Adrenal gland (tissue), 9 donors: ENCODE measurements at regions not wholly inside any gene's neighbourhood (a gene's known extent, or its start where the extent isn't known, plus 50 kb on each side); places are given as distances from the start of the nearest gene placed in this dataset.

ENCODE experiments used
- DNase-seq, 7 donors: peaks; one replicate each; pipeline ENCODE4 v3.0.0-alpha.2; 2019 to 2020
- H3K27ac ChIP-seq, 5 donors: fragments of 200-600 bp; sonication (generic) in 4 of 5; 1 replicate in 3 of 5; 2 replicates in 2 of 5; pipeline versions ENCODE4 v1.5.1 to v1.8.0; 2016 to 2020; ENCODE audit warnings: mild to moderate bottlenecking in 1 of 5
- H3K27me3 ChIP-seq: fragments of 200-600 bp; 2 replicates; pipeline ENCODE4 v1.8.0; 2021
- H3K36me3 ChIP-seq, 2 donors: fragments of 200-600 bp; replicated peaks in 1 of 2; 1 replicate in 1 of 2; 2 replicates in 1 of 2; pipeline versions ENCODE4 v1.5.1 to v1.8.0; 2018 to 2022
- H3K4me1 ChIP-seq, 2 donors: fragments of 200-600 bp; replicated peaks in 1 of 2; 1 replicate in 1 of 2; 2 replicates in 1 of 2; pipeline versions ENCODE4 v1.5.1 to v1.8.0; 2018 to 2021
- H3K4me3 ChIP-seq, 4 donors: fragments of 200-600 bp; sonication (generic) in 3 of 4; one replicate each; pipeline ENCODE4 v1.5.1; 2016 to 2018
- H3K9me3 ChIP-seq, 3 donors: fragments of 200-600 bp; sonication (generic) in 1 of 3; replicated peaks in 1 of 3; 1 replicate in 2 of 3; 2 replicates in 1 of 3; pipeline versions ENCODE4 v1.5.1 to v1.8.0; 2016 to 2021
- POLR2A ChIP-seq, 2 donors: fragments of 450-650 bp; IDR thresholded peaks; one replicate each; pipeline ENCODE4 v1.6.1; 2017; ENCODE audit warnings: antibody characterized with exemption in 2 of 2, mild to moderate bottlenecking in 2 of 2, moderate library complexity in 1 of 2
- WGBS, 4 donors: extraction: QIAGEN DNeasy Blood & Tissue Kit in 2 of 4; methylation state at CpG; one replicate each; pipeline versions ENCODE4 v1.1.5 to v1.1.7; 2013 to 2017; 5-methylcytosine and 5-hydroxymethylcytosine counted together
- intact Hi-C, 2 donors: fragments of 100-400 bp; cut with DNase I; formaldehyde crosslinking; loops; one replicate each; pipeline versions ENCODE4 v1.14.1 to v1.15.0; 2022 to 2023
- TF ChIP-seq, protein P1 (sequence below), 6 experiments: fragments of 450-650 bp in 4 of 6; fragments of 200-600 bp in 2 of 6; sonication (generic) in 1 of 6; IDR thresholded peaks; 1 replicate in 5 of 6; 2 replicates in 1 of 6; pipeline versions ENCODE4 v1.5.1 to v1.8.0; 2016 to 2021; ENCODE audit warnings: antibody characterized with exemption in 6 of 6, mild to moderate bottlenecking in 2 of 6, moderate library complexity in 1 of 6
- donor health status: healthy with polysubstance abuse.
- donor health status: Bipolar disorder and iron deficiency.
- donor health status: DM: yes; HTN: yes; CAD: no.
- donor health status: DM: no; HTN: no; CAD: no.
- donor health status: DM: no; HTN: no; CAD: no.

DNA sequence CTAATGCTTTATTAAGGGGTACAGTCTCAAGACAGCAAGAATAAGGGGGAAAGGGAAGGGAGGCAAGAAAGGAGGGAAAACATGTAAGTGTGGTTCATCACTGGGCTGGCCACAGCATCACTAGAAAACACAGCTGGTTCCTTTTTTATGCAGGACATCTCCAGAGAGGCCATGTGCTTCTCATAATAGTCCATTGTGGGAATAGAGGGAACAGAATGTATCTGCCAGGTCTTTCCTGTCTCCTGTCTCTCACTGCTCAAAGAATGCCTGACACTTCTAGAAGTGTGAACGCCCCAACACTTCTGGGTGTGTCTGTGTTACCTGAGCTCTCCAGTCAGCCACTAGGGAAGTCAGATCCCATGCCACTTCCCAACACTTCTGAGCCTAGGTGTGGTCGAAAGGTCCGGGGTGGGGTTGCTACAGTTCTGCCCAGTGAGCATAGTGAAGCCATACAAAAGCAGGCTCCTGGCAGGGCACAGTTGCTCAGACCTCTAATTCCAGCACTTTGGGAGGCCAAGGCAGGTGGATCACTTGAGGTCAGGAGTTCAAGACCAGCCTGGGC, 255.6 kb upstream of the SLC30A5 start:
- 79 to 84% (median 79%) methylated on average over 2 to 3 of the region's 3 CpGs; no CpG with 5 or more reads in 1 of the 4 donors for whole genome bisulfite sequencing, 4 donors
- intact Hi-C loops: no loop called here
- DNase-seq: no peak
- Histone ChIP-seq H3K27ac (no peak overlapping the region), H3K27me3 (no peaks in the 10 kb centered on the region), H3K4me1 (no peaks in the 10 kb centered on the region), H3K36me3 (no peaks in the 10 kb centered on the region), H3K9me3 (no peaks in the 10 kb centered on the region), H3K4me3 (no peak overlapping the region)
- TF ChIP-seq, protein P1, sequence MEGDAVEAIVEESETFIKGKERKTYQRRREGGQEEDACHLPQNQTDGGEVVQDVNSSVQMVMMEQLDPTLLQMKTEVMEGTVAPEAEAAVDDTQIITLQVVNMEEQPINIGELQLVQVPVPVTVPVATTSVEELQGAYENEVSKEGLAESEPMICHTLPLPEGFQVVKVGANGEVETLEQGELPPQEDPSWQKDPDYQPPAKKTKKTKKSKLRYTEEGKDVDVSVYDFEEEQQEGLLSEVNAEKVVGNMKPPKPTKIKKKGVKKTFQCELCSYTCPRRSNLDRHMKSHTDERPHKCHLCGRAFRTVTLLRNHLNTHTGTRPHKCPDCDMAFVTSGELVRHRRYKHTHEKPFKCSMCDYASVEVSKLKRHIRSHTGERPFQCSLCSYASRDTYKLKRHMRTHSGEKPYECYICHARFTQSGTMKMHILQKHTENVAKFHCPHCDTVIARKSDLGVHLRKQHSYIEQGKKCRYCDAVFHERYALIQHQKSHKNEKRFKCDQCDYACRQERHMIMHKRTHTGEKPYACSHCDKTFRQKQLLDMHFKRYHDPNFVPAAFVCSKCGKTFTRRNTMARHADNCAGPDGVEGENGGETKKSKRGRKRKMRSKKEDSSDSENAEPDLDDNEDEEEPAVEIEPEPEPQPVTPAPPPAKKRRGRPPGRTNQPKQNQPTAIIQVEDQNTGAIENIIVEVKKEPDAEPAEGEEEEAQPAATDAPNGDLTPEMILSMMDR (IDR thresholded peaks at IDR 0.05): no peak
- no peak for TF ChIP-seq POLR2A (IDR thresholded peaks at IDR 0.05)

DNA sequence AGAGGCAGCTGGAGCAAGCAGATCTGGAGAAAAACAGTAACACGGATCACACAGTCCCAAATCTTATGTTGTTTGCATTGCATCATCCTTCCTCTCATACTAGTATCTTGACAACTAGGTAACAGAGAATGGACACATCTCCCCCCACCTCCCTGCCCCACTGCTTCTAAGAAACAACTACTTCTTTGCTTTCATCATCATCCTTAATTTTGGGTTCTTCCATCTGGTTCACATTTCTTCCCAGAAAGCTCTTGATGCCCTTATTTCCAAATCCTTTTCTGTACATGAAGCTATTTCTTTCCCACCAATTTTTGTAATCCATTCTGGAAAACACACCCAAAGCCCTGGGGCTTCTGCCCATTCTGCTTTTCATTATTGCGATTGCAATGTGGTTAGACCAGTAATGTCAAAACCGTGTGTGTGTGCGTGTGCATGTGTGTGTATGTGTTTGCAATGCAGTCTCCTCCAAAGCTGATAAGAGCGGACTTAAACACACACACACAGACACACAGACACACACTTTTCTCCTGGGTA, 254.7 kb upstream of the SLC30A5 start:
- 71 to 82% (median 74%) methylated on average over 5 of the region's 5 CpGs for WGBS, 4 donors
- TF ChIP-seq POLR2A (IDR thresholded peaks at IDR 0.05): no peak
- TF ChIP-seq, protein P1 (IDR thresholded peaks at IDR 0.05): no peak
- Histone ChIP-seq H3K36me3 (no peaks in the 10 kb centered on the region), H3K4me3 (no peak overlapping the region), H3K4me1 (no peaks in the 10 kb centered on the region), H3K27ac (no peak overlapping the region), H3K27me3 (no peaks in the 10 kb centered on the region), H3K9me3 (no peaks in the 10 kb centered on the region)
- no peak for DNase-seq
- intact Hi-C loops: no loop called here

DNA sequence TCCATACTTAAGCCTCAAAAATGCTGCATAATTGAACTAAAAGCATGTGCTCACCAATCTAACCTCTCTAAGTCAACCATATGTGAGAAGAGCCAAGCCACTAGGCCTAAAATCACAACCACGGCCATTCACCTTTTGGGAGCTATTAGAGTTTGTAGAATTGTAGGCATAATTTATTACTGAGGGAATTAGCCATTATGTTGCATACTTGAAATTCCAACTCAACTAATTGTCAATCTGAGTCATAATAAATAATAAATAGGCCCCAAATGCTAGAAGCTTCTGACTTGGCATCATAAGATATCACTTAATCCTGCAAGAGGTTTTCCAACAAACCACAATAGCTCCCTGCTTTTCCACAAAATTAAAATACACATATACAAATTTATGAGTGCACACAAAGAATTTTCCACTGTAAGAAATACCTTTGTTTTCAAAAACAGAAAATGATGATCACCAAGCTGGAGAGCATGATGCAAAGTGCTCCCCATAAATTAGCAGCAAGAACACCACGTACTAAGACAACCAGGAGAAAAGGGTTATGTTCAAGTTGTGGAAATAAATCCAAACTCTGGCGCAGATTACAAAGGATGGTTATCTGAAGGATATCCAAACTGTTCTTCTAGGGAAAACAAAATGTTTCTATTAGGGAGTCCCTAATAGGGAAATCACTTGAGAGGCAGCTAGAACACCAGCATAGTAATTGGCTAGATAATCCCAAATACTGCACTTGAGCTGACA, 250.0 kb upstream of the SLC30A5 start:
- no peak overlapping the region for H3K4me3 ChIP-seq
- no peak for TF ChIP-seq POLR2A (IDR thresholded peaks at IDR 0.05)
- intact Hi-C loops: no loop called here
- H3K27me3 ChIP-seq: no peaks in the 10 kb centered on the region
- no peaks in the 10 kb centered on the region for H3K4me1 ChIP-seq
- DNase-seq: no peak
- no peaks in the 10 kb centered on the region for H3K9me3 ChIP-seq
- WGBS, 4 donors: 75 to 89% (median 86%) methylated on average over 3 of the region's 3 CpGs
- no peaks in the 10 kb centered on the region for H3K36me3 ChIP-seq
- no peak overlapping the region for H3K27ac ChIP-seq

DNA sequence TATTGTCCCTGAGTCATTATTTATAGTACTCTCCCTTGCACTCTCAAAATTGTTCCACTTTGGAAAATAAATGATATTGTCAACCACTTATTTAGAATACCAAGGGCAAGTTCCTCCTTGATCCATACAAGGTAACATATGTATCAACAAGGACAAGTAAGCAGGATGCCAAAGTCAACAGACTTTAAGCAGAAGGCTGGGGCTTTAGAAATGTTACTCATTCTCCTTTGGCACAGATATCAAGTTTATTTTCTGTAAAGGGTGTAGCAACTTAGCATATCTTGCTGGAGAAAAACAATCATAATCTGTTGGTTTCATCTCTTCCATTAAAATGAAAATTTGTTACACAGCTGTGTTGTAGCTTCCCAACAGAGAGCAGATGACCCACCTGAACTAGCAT, 248.7 kb upstream of the SLC30A5 start:
- Histone ChIP-seq H3K4me3 (no peak overlapping the region), H3K27me3 (no peaks in the 10 kb centered on the region), H3K9me3 (no peaks in the 10 kb centered on the region), H3K36me3 (no peaks in the 10 kb centered on the region), H3K4me1 (no peaks in the 10 kb centered on the region), H3K27ac (no peak overlapping the region)
- TF ChIP-seq, protein P1 (IDR thresholded peaks at IDR 0.05): no peak
- TF ChIP-seq POLR2A (IDR thresholded peaks at IDR 0.05): no peak
- no peak for DNase-seq
- intact Hi-C loops: no loop called here
